Hepatocyte (in vitro differentiated cells): ENCODE measurements at regions not wholly inside any gene's neighbourhood (a gene's known extent, or its start where the extent isn't known, plus 50 kb on each side); places are given as distances from the start of the nearest gene placed in this dataset.
"Not testable (repeated sequence)": the region's sequence is repeated elsewhere in the genome, so short reads cannot be mapped to it uniquely, and the experiment has no call there.

Experiments used
- DNase-seq: peaks from one replicate; pipeline ENCODE4 v3.0.0-alpha.2; 2016; ENCODE audit warnings: low spot score
- H2AFZ ChIP-seq: fragments of 200-600 bp; sonication (generic); 2 replicates; pipeline ENCODE4 v1.6.0; 2016; ENCODE audit warnings: antibody characterized with exemption, mild to moderate bottlenecking
- H3K27ac ChIP-seq: fragments of 200-600 bp; sonication (generic); 2 replicates; pipeline ENCODE4 v1.5.1; 2016; ENCODE audit warnings: mild to moderate bottlenecking
- H3K27me3 ChIP-seq: fragments of 200-600 bp; sonication (generic); 2 replicates; pipeline ENCODE4 v1.6.1; 2016
- H3K36me3 ChIP-seq: fragments of 200-600 bp; sonication (generic); replicated peaks from 2 replicates; pipeline ENCODE4 v1.5.1; 2016; ENCODE audit warnings: low read depth; ENCODE audit not compliant: insufficient read depth
- H3K4me1 ChIP-seq: fragments of 200-600 bp; sonication (generic); 2 replicates; pipeline ENCODE4 v1.5.1; 2016; ENCODE audit warnings: mild to moderate bottlenecking, moderate library complexity; ENCODE audit not compliant: insufficient read depth
- H3K4me2 ChIP-seq: fragments of 200-600 bp; sonication (generic); 2 replicates; pipeline ENCODE4 v1.6.0; 2016
- H3K4me3 ChIP-seq: fragments of 200-600 bp; sonication (generic); 2 replicates; pipeline ENCODE4 v1.5.1; 2016; ENCODE audit warnings: mild to moderate bottlenecking
- H3K79me2 ChIP-seq: fragments of 200-600 bp; sonication (generic); 2 replicates; pipeline ENCODE4 v1.6.0; 2017; ENCODE audit warnings: mild to moderate bottlenecking
- H3K9me2 ChIP-seq: fragments of 200-600 bp; sonication (generic); replicated peaks from 2 replicates; pipeline ENCODE4 v1.6.0; 2017; ENCODE audit warnings: mild to moderate bottlenecking; ENCODE audit not compliant: insufficient read depth
- H3K9me3 ChIP-seq: fragments of 200-600 bp; sonication (generic); 2 replicates; pipeline ENCODE4 v1.5.1; 2016; ENCODE audit warnings: low read depth, mild to moderate bottlenecking
- H4K20me1 ChIP-seq: fragments of 200-600 bp; sonication (generic); 2 replicates; pipeline ENCODE4 v1.6.0; 2016; ENCODE audit warnings: mild to moderate bottlenecking; ENCODE audit not compliant: insufficient read depth, poor library complexity, severe bottlenecking
- EZH2 ChIP-seq: fragments of 200-600 bp; sonication (generic); IDR thresholded peaks from 2 replicates; pipeline ENCODE4 v1.6.1; 2016; ENCODE audit warnings: antibody characterized with exemption, mild to moderate bottlenecking, borderline replicate concordance
- EZH2phosphoT487 ChIP-seq: fragments of 200-600 bp; sonication (generic); IDR thresholded peaks from one replicate; pipeline ENCODE4 v1.6.1; 2018; ENCODE audit warnings: antibody characterized with exemption, mild to moderate bottlenecking, low read depth, moderate library complexity; ENCODE audit not compliant: unreplicated experiment, severe bottlenecking
- WGBS: methylation state at CpG from one replicate; pipeline ENCODE4 v1.1.6; 2016; ENCODE audit warnings: low lambda C conversion rate; ENCODE audit errors: missing lambda C conversion rate; 5-methylcytosine and 5-hydroxymethylcytosine counted together
- TF ChIP-seq, protein P1 (sequence below): fragments of 200-600 bp; sonication (generic); IDR thresholded peaks from 2 replicates; pipeline ENCODE4 v1.5.1; 2016; ENCODE audit warnings: antibody characterized with exemption, mild to moderate bottlenecking; ENCODE audit not compliant: poor library complexity

GRCh38 chr1:47690341-47691250 is 252.8 kb downstream of the FOXD2 start:
- Histone ChIP-seq H3K4me3 (no peak overlapping the region), H3K9me3 (no peaks in the 10 kb centered on the region), H4K20me1 (no peaks in the 10 kb centered on the region), H3K9me2 (no peaks in the 10 kb centered on the region), H3K4me1 (peaks cover 18% of the 10 kb centered on the region), H2AFZ (no peak overlapping the region), H3K4me2 (peak overlapping the region; percentile 9), H3K27me3 (peaks cover 6% of the 10 kb centered on the region), H3K79me2 (no peaks in the 10 kb centered on the region), H3K36me3 (no peaks in the 10 kb centered on the region), H3K27ac (peak overlapping the region; percentile 21)
- WGBS: 44% methylated on average over 15 of the region's 15 CpGs
- no peak for TF ChIP-seq EZH2
- TF ChIP-seq, protein P1, sequence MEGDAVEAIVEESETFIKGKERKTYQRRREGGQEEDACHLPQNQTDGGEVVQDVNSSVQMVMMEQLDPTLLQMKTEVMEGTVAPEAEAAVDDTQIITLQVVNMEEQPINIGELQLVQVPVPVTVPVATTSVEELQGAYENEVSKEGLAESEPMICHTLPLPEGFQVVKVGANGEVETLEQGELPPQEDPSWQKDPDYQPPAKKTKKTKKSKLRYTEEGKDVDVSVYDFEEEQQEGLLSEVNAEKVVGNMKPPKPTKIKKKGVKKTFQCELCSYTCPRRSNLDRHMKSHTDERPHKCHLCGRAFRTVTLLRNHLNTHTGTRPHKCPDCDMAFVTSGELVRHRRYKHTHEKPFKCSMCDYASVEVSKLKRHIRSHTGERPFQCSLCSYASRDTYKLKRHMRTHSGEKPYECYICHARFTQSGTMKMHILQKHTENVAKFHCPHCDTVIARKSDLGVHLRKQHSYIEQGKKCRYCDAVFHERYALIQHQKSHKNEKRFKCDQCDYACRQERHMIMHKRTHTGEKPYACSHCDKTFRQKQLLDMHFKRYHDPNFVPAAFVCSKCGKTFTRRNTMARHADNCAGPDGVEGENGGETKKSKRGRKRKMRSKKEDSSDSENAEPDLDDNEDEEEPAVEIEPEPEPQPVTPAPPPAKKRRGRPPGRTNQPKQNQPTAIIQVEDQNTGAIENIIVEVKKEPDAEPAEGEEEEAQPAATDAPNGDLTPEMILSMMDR: no peak
- no peak for TF ChIP-seq EZH2phosphoT487
- DNase-seq: no peak

DNA sequence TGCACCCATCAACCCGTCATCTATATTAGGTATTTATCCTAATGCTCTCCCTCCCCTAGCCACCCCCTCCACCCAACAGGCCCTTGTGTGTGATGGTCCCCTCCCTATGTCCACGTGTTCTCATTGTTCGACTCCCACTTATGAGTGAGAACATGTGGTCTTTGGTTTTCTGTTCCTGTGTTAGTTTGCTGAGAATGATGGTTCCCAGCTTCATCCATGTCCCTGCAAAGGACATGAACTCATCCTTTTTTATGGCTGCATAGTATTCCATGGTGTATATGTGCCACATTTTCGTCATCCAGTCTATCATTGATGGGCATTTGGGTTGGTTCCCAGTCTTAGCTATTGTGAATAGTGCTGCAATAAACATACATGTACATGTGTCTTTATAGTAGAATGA is 253.4 kb downstream of the FOXD2 start:
- not testable (repeated sequence) for H3K79me2 ChIP-seq, H3K36me3 ChIP-seq, H2AFZ ChIP-seq, H3K9me3 ChIP-seq, H3K9me2 ChIP-seq, H3K4me3 ChIP-seq, H4K20me1 ChIP-seq, H3K27me3 ChIP-seq, DNase-seq, H3K27ac ChIP-seq
- Histone ChIP-seq H3K4me1 (peaks cover 19% of the 10 kb centered on the region), H3K4me2 (peak overlapping the region; percentile 9)
- 93% methylated on average over 4 of the region's 4 CpGs for WGBS

GRCh38 chr1:47692196-47692595 is 254.4 kb downstream of the FOXD2 start:
- Histone ChIP-seq H3K9me2 (no peaks in the 10 kb centered on the region), H3K4me1 (peaks cover 18% of the 10 kb centered on the region), H3K4me2 (no peak overlapping the region), H3K9me3 (no peaks in the 10 kb centered on the region), H4K20me1 (no peaks in the 10 kb centered on the region), H3K4me3 (no peak overlapping the region), H3K79me2 (no peaks in the 10 kb centered on the region), H3K36me3 (no peaks in the 10 kb centered on the region), H3K27ac (no peak overlapping the region), H3K27me3 (peaks cover 2% of the 10 kb centered on the region), H2AFZ (no peak overlapping the region)
- no peak for DNase-seq
- WGBS: 97% methylated on average over 7 of the region's 7 CpGs
- TF ChIP-seq EZH2phosphoT487: no peak
- TF ChIP-seq, protein P1: no peak
- no peak for TF ChIP-seq EZH2

- no peaks in the 10 kb centered on the region for H3K79me2 ChIP-seq
- TF ChIP-seq, protein P1: no peak
- no peak for TF ChIP-seq EZH2phosphoT487
- TF ChIP-seq EZH2: no peak
- H3K4me1 ChIP-seq: peaks cover 13% of the 10 kb centered on the region
- peaks cover 2% of the 10 kb centered on the region for H3K27me3 ChIP-seq
- 98% methylated on average over 8 of the region's 8 CpGs for WGBS
- H4K20me1 ChIP-seq: no peaks in the 10 kb centered on the region
- no peaks in the 10 kb centered on the region for H3K9me2 ChIP-seq
- H3K27ac ChIP-seq: no peak overlapping the region
- no peaks in the 10 kb centered on the region for H3K36me3 ChIP-seq
- no peak overlapping the region for H3K4me2 ChIP-seq
- H2AFZ ChIP-seq: no peak overlapping the region
- H3K4me3 ChIP-seq: no peak overlapping the region
- no peaks in the 10 kb centered on the region for H3K9me3 ChIP-seq
- no peak for DNase-seq
These were observed 255.3 kb downstream of the FOXD2 start for GRCh38 chr1:47693115-47693514.
